ENCODE measurements at regions not wholly inside any gene's neighbourhood (a gene's known extent, or its start where the extent isn't known, plus 50 kb on each side); places are given as distances from the start of the nearest gene placed in this dataset.

- intact Hi-C loops (cut with micrococcal nuclease): no loop called here
- Histone ChIP-seq H3K4me1 (no peaks in the 10 kb centered on the region), H3K36me3 (no peaks in the 10 kb centered on the region), H3K27me3 (ENCODE audit: low read depth) (no peaks in the 10 kb centered on the region), H3K27ac (replicated peaks) (no peak overlapping the region), H3K4me3 (no peak overlapping the region), H3K9me3 (replicated peaks) (no peaks in the 10 kb centered on the region)
- no peak for TF ChIP-seq CTCF (IDR thresholded peaks at IDR 0.05; ENCODE audit: borderline replicate concordance)
- DNase-seq: no peak
These were observed 454.6 kb downstream of the MAGEB5 start for GRCh38 chrX:26670521-26670920.

- no peak for TF ChIP-seq CTCF (IDR thresholded peaks at IDR 0.05; ENCODE audit: borderline replicate concordance)
- no peaks in the 10 kb centered on the region for H3K4me1 ChIP-seq
- no peak overlapping the region for H3K4me3 ChIP-seq
- no peaks in the 10 kb centered on the region for H3K9me3 ChIP-seq (replicated peaks)
- no peaks in the 10 kb centered on the region for H3K27me3 ChIP-seq (ENCODE audit: low read depth)
- no peaks in the 10 kb centered on the region for H3K36me3 ChIP-seq
- intact Hi-C loops (cut with micrococcal nuclease): no loop called here
- H3K27ac ChIP-seq (replicated peaks): no peak overlapping the region
- no peak for DNase-seq
These were observed 448.9 kb downstream of the MAGEB5 start for GRCh38 chrX:26664919-26665318.

- no peak for TF ChIP-seq CTCF (IDR thresholded peaks at IDR 0.05; ENCODE audit: borderline replicate concordance)
- no peak overlapping the region for H3K4me3 ChIP-seq
- intact Hi-C loops (cut with micrococcal nuclease): no loop called here
These were observed 437.1 kb downstream of the MAGEB5 start for GRCh38 chrX:26653050-26653449.

GRCh38 chrX:26651755-26652154 lies 435.8 kb downstream of the MAGEB5 start:
- Histone ChIP-seq H3K9me3 (replicated peaks) (peaks cover 36% of the 10 kb centered on the region), H3K4me3 (no peak overlapping the region), H3K27ac (replicated peaks) (no peak overlapping the region), H3K27me3 (ENCODE audit: low read depth) (no peaks in the 10 kb centered on the region), H3K4me1 (no peaks in the 10 kb centered on the region), H3K36me3 (no peaks in the 10 kb centered on the region)
- TF ChIP-seq CTCF (IDR thresholded peaks at IDR 0.05; ENCODE audit: borderline replicate concordance): no peak
- DNase-seq: no peak
- intact Hi-C loops (cut with micrococcal nuclease): no loop called here

More at GRCh38 chrX:26653050-26653449, 437.1 kb downstream of the MAGEB5 start:
- H3K27me3 ChIP-seq (ENCODE audit: low read depth): no peaks in the 10 kb centered on the region
- no peaks in the 10 kb centered on the region for H3K4me1 ChIP-seq
- peaks cover 36% of the 10 kb centered on the region for H3K9me3 ChIP-seq (replicated peaks)
- no peak overlapping the region for H3K27ac ChIP-seq (replicated peaks)
- no peak for DNase-seq
- H3K36me3 ChIP-seq: no peaks in the 10 kb centered on the region

GRCh38 chrX:26649534-26649933 lies 433.6 kb downstream of the MAGEB5 start:
- H3K27ac ChIP-seq (replicated peaks): no peak overlapping the region
- intact Hi-C loops (cut with micrococcal nuclease): no loop called here
- no peaks in the 10 kb centered on the region for H3K27me3 ChIP-seq (ENCODE audit: low read depth)
- H3K4me3 ChIP-seq: no peak overlapping the region
- TF ChIP-seq CTCF (IDR thresholded peaks at IDR 0.05; ENCODE audit: borderline replicate concordance): peak; percentile 22
- peaks cover 30% of the 10 kb centered on the region for H3K9me3 ChIP-seq (replicated peaks)
- DNase-seq: no peak
- no peaks in the 10 kb centered on the region for H3K36me3 ChIP-seq
- H3K4me1 ChIP-seq: no peaks in the 10 kb centered on the region

GRCh38 chrX:26631385-26631784 lies 415.4 kb downstream of the MAGEB5 start:
- Histone ChIP-seq H3K27ac (replicated peaks) (no peak overlapping the region), H3K4me1 (no peaks in the 10 kb centered on the region), H3K27me3 (ENCODE audit: low read depth) (no peaks in the 10 kb centered on the region), H3K36me3 (no peaks in the 10 kb centered on the region), H3K4me3 (no peak overlapping the region), H3K9me3 (replicated peaks) (no peaks in the 10 kb centered on the region)
- TF ChIP-seq CTCF (IDR thresholded peaks at IDR 0.05; ENCODE audit: borderline replicate concordance): no peak
- no peak for DNase-seq
- intact Hi-C loops (cut with micrococcal nuclease): no loop called here

Data from left ventricle myocardium inferior (tissue), 1 donor.